Endothelial cell (in vitro differentiated cells): ENCODE measurements at regions not wholly inside any gene's neighbourhood (a gene's known extent, or its start where the extent isn't known, plus 50 kb on each side); places are given as distances from the start of the nearest gene placed in this dataset.

Experiments
- DNase-seq: peaks from one replicate; pipeline ENCODE4 v3.0.0; 2021; ENCODE audit warnings: low spot score
- H3K27ac Mint-ChIP-seq: one replicate; pipeline ENCODE4 v1.8.0; 2021; ENCODE audit warnings: mixed read lengths, inconsistent platforms; ENCODE audit not compliant: unreplicated experiment
- H3K27me3 Mint-ChIP-seq: one replicate; pipeline ENCODE4 v1.8.0; 2021; ENCODE audit warnings: mild to moderate bottlenecking, moderate library complexity, mixed read lengths, inconsistent platforms; ENCODE audit not compliant: unreplicated experiment
- H3K36me3 Mint-ChIP-seq: one replicate; pipeline ENCODE4 v1.8.0; 2021; ENCODE audit warnings: mild to moderate bottlenecking, low read depth, mixed read lengths, inconsistent platforms; ENCODE audit not compliant: unreplicated experiment
- H3K4me1 Mint-ChIP-seq: one replicate; pipeline ENCODE4 v1.8.0; 2021; ENCODE audit warnings: mild to moderate bottlenecking, mixed read lengths, inconsistent platforms; ENCODE audit not compliant: unreplicated experiment
- H3K4me3 Mint-ChIP-seq: one replicate; pipeline ENCODE4 v1.8.0; 2021; ENCODE audit warnings: mild to moderate bottlenecking, mixed read lengths, inconsistent platforms; ENCODE audit not compliant: unreplicated experiment
- H3K9me3 Mint-ChIP-seq: one replicate; pipeline ENCODE4 v1.8.0; 2021; ENCODE audit warnings: mixed read lengths, inconsistent platforms; ENCODE audit not compliant: unreplicated experiment
- CTCF ChIP-seq: fragments of 200-600 bp; sonication (generic); IDR thresholded peaks from one replicate; pipeline ENCODE4 v1.5.0; 2021; ENCODE audit warnings: antibody characterized with exemption; ENCODE audit not compliant: unreplicated experiment

GRCh38 chr3:101072300-101072699 is 79.1 kb upstream of the ABI3BP start:
- no peaks in the 10 kb centered on the region for H3K36me3 Mint-ChIP-seq
- H3K27me3 Mint-ChIP-seq, result peaks cover 1% of the 10 kb centered on the region

GRCh38 chr3:101070799-101071121 is 77.5 kb upstream of the ABI3BP start:
- no peak overlapping the region for H3K4me3 Mint-ChIP-seq
- no peak overlapping the region for H3K27ac Mint-ChIP-seq
- no peak for DNase-seq
- TF ChIP-seq CTCF, result no peak
- H3K27me3 Mint-ChIP-seq, result peaks cover 1% of the 10 kb centered on the region
- no peaks in the 10 kb centered on the region for H3K36me3 Mint-ChIP-seq
- H3K9me3 Mint-ChIP-seq, result no peaks in the 10 kb centered on the region
- no peaks in the 10 kb centered on the region for H3K4me1 Mint-ChIP-seq

More at GRCh38 chr3:101072300-101072699, 79.1 kb upstream of the ABI3BP start:
- no peaks in the 10 kb centered on the region for H3K9me3 Mint-ChIP-seq
- no peaks in the 10 kb centered on the region for H3K4me1 Mint-ChIP-seq
- no peak for TF ChIP-seq CTCF
- no peak overlapping the region for H3K27ac Mint-ChIP-seq
- no peak overlapping the region for H3K4me3 Mint-ChIP-seq
- DNase-seq, result no peak

- H3K4me1 Mint-ChIP-seq, result no peaks in the 10 kb centered on the region
- no peak overlapping the region for H3K4me3 Mint-ChIP-seq
- DNase-seq, result peak; percentile 65
- H3K27ac Mint-ChIP-seq, result no peak overlapping the region
- no peaks in the 10 kb centered on the region for H3K36me3 Mint-ChIP-seq
- peak; percentile 72 for TF ChIP-seq CTCF
- H3K9me3 Mint-ChIP-seq, result no peaks in the 10 kb centered on the region
- H3K27me3 Mint-ChIP-seq, result peaks cover 1% of the 10 kb centered on the region
These were observed 76.9 kb upstream of the ABI3BP start for GRCh38 chr3:101069901-101070798.

- Mint-ChIP-seq H3K27ac (no peak overlapping the region), H3K4me3 (no peak overlapping the region)
- no peak for DNase-seq
These were observed 75.8 kb upstream of the ABI3BP start for GRCh38 chr3:101068876-101069606.

More at GRCh38 chr3:101068876-101069606, 75.8 kb upstream of the ABI3BP start:
- Mint-ChIP-seq H3K36me3 (no peaks in the 10 kb centered on the region), H3K9me3 (no peaks in the 10 kb centered on the region), H3K4me1 (no peaks in the 10 kb centered on the region), H3K27me3 (peaks cover 1% of the 10 kb centered on the region)
- TF ChIP-seq CTCF, result no peak
